ENCODE measurements at regions not wholly inside any gene's neighbourhood (a gene's known extent, or its start where the extent isn't known, plus 50 kb on each side); places are given as distances from the start of the nearest gene placed in this dataset.

DNA sequence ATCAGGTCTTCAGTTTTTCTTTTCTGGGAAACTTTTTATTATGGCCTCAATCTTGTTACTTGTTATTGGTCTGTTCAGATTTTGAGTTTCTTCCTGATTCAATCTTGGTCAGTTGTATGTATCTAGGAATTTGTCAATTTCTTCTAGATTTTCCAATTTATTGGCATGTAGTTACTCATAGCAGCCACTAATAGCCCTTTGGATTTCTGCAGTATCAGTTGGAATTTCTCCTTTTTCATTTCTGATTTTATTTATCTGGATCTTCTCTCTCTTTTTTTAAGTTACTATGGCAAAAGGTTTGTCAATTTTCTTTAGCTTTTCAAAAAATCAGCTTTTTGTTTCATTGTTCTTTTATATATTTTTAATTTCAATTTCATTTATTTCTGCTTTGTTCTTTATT, 419.6 kb upstream of the KIRREL3 start:
- no peak for TF ChIP-seq CTCF (IDR thresholded peaks at IDR 0.05; ENCODE audit: low read depth, low read length)
- TF ChIP-seq EZH2phosphoT487 (IDR thresholded peaks at IDR 0.05; ENCODE audit: low read depth): no peak

All from OCI-LY3 (cell line).